K562 (cell line): ENCODE measurements at regions not wholly inside any gene's neighbourhood (a gene's known extent, or its start where the extent isn't known, plus 50 kb on each side); places are given as distances from the start of the nearest gene placed in this dataset.

ENCODE experiments used
- HNRNPK ChIP-seq: fragments of 200-400 bp; formaldehyde crosslinking; IDR thresholded peaks from one replicate; pipeline ENCODE4 v1.6.1; 2018; ENCODE audit warnings: mild to moderate bottlenecking, low read depth, low read length; ENCODE audit not compliant: poor library complexity, severe bottlenecking
- JUN ChIP-seq, 2 experiments: sonication (generic) in 1 of 2; formaldehyde crosslinking in 1 of 2; IDR thresholded peaks; 2 replicates each; pipeline versions ENCODE4 v1.6.1 to v1.8.0; 2012 to 2022; ENCODE audit warnings: borderline replicate concordance in 2 of 2, mild to moderate bottlenecking in 2 of 2, improper control_type of control experiment in 1 of 2, low read depth in 1 of 2, low read length in 1 of 2, missing genetic modification reagents in 1 of 2
- KAT2B ChIP-seq: IDR thresholded peaks from one replicate; pipeline ENCODE4 v1.6.1; 2012; ENCODE audit warnings: low read depth, mild to moderate bottlenecking, control low read depth, inconsistent platforms, low read length, moderate library complexity
- MITF ChIP-seq: IDR thresholded peaks from 2 replicates; pipeline ENCODE4 v1.6.1; 2014; ENCODE audit warnings: antibody characterized with exemption
- PKNOX1 ChIP-seq: fragments of 450-650 bp; IDR thresholded peaks from 2 replicates; pipeline ENCODE4 v1.6.1; 2016
- RUNX1 ChIP-seq: sonication (generic); IDR thresholded peaks from 2 replicates; pipeline ENCODE4 v1.6.1; 2016; ENCODE audit warnings: antibody characterized with exemption, low read depth
- SAFB2 ChIP-seq: fragments of 200-400 bp; formaldehyde crosslinking; IDR thresholded peaks from 2 replicates; pipeline ENCODE4 v1.6.1; 2018; ENCODE audit warnings: borderline replicate concordance, low read length, low read depth, moderate library complexity; ENCODE audit not compliant: severe bottlenecking
- ZFP36 ChIP-seq: fragments of 150-350 bp; IDR thresholded peaks from 2 replicates; pipeline ENCODE4 v1.6.1; 2018; ENCODE audit warnings: low read length, low read depth; ENCODE audit not compliant: partially characterized antibody

GRCh38 chr3:193800138-193801043 is 207.4 kb downstream of the OPA1 start (continued):
- TF ChIP-seq HNRNPK = no peak
- TF ChIP-seq SAFB2 = no peak
- TF ChIP-seq JUN (IDR thresholded peaks at IDR 0.05; ENCODE audit: borderline replicate concordance, low read depth, low read length) = no peak
- no peak for TF ChIP-seq JUN (CRISPR knock-in tag; IDR thresholded peaks at IDR 0.05; ENCODE audit: borderline replicate concordance)
- TF ChIP-seq KAT2B = no peak
- TF ChIP-seq MITF = no peak
- TF ChIP-seq ZFP36 = no peak
- no peak for TF ChIP-seq PKNOX1
- TF ChIP-seq RUNX1 = no peak
